Progenitor cell of endocrine pancreas (in vitro differentiated cells): ENCODE measurements at regions not wholly inside any gene's neighbourhood (a gene's known extent, or its start where the extent isn't known, plus 50 kb on each side); places are given as distances from the start of the nearest gene placed in this dataset.

Experiments
- DNase-seq: peaks from one replicate; pipeline ENCODE4 v3.0.0; 2021; ENCODE audit warnings: low spot score; ENCODE audit not compliant: unreplicated experiment
- H3K27ac Mint-ChIP-seq: 2 replicates; pipeline ENCODE4 v1.8.0; 2021; ENCODE audit warnings: mild to moderate bottlenecking, moderate library complexity, mixed read lengths
- H3K27me3 Mint-ChIP-seq: 2 replicates; pipeline ENCODE4 v1.8.0; 2021; ENCODE audit warnings: mixed read lengths
- H3K36me3 Mint-ChIP-seq: 2 replicates; pipeline ENCODE4 v1.8.0; 2022; ENCODE audit warnings: mixed read lengths; ENCODE audit not compliant: insufficient read depth
- H3K4me1 Mint-ChIP-seq: 2 replicates; pipeline ENCODE4 v1.8.0; 2021; ENCODE audit warnings: low read depth, mixed read lengths
- H3K4me3 Mint-ChIP-seq: 2 replicates; pipeline ENCODE4 v1.8.0; 2021; ENCODE audit warnings: low read depth, mild to moderate bottlenecking, moderate library complexity, mixed read lengths
- H3K9me3 Mint-ChIP-seq: 2 replicates; pipeline ENCODE4 v1.8.0; 2021; ENCODE audit warnings: low read depth, mixed read lengths
- TF ChIP-seq, protein P1 (sequence below): fragments of 200-600 bp; sonication (generic); IDR thresholded peaks from one replicate; pipeline ENCODE4 v1.5.0; 2021; ENCODE audit warnings: antibody characterized with exemption, mild to moderate bottlenecking; ENCODE audit not compliant: unreplicated experiment

DNA sequence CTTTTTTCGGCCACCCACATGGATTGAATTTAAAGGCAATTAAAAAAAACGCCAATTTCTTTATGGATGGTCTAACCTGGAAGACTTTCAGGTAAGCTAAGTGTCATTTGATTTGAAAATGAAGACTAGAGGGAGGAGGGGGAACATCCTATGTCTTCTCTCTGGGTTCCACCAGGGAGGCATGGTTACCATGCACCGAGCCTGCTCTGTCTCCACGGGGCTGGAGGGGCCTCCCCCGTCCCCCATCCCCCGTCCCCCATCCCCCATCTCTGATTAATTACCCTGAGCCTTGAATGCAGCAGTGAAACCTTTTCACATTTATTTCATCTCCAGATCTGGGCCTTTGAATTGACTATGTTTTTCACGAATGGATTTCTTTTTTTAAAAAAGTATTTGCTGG lies 135.1 kb downstream of the TLR5 start:
- peaks cover 12% of the 10 kb centered on the region for H3K36me3 Mint-ChIP-seq
- peaks cover 14% of the 10 kb centered on the region for H3K27me3 Mint-ChIP-seq
- no peak overlapping the region for H3K27ac Mint-ChIP-seq
- no peaks in the 10 kb centered on the region for H3K9me3 Mint-ChIP-seq
- no peak for DNase-seq
- no peak overlapping the region for H3K4me3 Mint-ChIP-seq
- H3K4me1 Mint-ChIP-seq: peaks cover 22% of the 10 kb centered on the region
- TF ChIP-seq, protein P1, sequence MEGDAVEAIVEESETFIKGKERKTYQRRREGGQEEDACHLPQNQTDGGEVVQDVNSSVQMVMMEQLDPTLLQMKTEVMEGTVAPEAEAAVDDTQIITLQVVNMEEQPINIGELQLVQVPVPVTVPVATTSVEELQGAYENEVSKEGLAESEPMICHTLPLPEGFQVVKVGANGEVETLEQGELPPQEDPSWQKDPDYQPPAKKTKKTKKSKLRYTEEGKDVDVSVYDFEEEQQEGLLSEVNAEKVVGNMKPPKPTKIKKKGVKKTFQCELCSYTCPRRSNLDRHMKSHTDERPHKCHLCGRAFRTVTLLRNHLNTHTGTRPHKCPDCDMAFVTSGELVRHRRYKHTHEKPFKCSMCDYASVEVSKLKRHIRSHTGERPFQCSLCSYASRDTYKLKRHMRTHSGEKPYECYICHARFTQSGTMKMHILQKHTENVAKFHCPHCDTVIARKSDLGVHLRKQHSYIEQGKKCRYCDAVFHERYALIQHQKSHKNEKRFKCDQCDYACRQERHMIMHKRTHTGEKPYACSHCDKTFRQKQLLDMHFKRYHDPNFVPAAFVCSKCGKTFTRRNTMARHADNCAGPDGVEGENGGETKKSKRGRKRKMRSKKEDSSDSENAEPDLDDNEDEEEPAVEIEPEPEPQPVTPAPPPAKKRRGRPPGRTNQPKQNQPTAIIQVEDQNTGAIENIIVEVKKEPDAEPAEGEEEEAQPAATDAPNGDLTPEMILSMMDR: no peak

DNA sequence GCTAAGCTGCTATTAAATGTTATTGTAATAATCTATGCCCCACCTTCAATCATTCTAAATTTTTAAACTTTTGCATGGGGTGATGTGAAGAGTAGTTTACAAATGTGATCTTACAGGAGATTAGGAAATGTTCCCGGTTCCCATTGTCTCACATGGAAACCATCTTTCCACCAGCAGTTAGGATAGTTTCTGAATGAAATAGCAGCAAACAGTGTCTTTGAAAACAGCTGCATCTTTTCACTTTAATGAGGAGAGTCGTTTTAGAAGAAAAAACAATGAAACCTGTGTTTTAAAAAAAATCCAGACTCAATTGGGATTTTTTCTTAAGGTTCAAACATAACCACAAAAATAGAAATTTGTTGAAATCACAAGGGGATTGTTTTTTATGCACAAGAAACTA lies 134.2 kb downstream of the TLR5 start:
- no peak overlapping the region for H3K27ac Mint-ChIP-seq
- DNase-seq: no peak
- TF ChIP-seq, protein P1: no peak
- peaks cover 9% of the 10 kb centered on the region for H3K36me3 Mint-ChIP-seq
- H3K4me1 Mint-ChIP-seq: peaks cover 29% of the 10 kb centered on the region
- H3K27me3 Mint-ChIP-seq: peaks cover 14% of the 10 kb centered on the region
- H3K9me3 Mint-ChIP-seq: no peaks in the 10 kb centered on the region
- no peak overlapping the region for H3K4me3 Mint-ChIP-seq

DNA sequence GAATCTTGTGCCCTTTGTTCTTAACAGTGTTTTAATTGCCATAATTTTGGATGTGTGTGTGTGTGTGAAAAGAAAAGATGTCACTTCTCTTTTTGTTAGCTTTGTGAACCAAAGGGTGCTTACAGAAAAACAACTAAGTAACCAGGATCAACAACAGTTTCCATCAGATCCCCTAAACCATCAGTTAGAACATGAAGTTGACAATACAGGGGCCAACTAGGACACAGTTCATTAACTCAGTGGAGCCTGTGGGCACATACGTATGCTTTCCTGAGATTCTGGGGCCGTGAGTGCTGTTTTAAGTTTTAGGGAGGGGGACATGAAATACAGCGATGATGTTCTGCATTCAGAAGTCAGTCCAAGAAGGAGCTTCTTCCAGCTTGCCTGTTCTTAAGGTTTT lies 133.6 kb downstream of the TLR5 start:
- H3K27me3 Mint-ChIP-seq: peaks cover 14% of the 10 kb centered on the region
- TF ChIP-seq, protein P1: no peak
- no peak overlapping the region for H3K4me3 Mint-ChIP-seq
- peaks cover 31% of the 10 kb centered on the region for H3K4me1 Mint-ChIP-seq
- no peak overlapping the region for H3K27ac Mint-ChIP-seq
- DNase-seq: no peak
- H3K36me3 Mint-ChIP-seq: peaks cover 8% of the 10 kb centered on the region
- H3K9me3 Mint-ChIP-seq: no peaks in the 10 kb centered on the region

DNA sequence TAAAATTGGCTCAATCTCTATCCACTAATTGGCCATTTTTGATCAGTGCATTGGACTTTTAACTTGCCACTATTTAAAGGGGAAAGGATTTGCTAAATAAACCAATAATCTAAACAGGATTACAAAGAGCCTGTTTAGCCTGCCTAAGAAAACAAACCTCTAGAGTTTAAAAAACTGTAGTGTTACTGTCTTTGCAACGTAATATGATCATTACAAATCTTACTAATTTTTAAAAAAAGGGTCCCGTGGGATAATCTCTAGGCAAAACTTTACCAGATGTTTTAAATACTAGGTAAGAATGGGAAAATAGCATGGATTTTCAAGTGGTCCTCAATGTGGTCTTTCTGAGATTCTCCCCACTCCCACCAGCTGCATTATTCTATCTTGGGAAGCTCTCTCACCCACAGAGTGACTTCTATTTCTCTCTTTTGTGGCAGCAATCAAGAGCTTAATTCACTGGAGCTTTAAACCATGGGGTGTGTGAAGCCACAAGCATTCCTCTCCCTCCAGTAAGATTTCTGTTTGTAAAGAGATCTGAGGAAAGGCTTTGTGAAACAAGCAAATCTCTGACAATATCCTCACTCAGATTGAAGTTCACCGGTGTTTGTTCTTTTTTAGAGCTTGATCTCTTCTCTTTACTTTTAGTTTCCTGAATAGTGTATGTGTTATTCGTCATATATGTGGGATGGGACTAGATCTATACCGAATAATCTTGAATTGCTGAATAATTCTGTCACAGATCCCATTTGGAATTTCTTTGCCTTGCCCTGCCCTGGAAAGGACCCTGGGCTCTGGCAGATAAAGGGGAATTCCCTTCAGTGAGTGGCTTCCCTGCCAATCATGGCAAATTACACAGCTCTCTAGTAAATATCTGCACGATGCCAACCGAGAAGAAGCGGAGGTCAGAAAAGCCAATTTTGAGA lies 132.2 kb downstream of the TLR5 start:
- H3K27me3 Mint-ChIP-seq: peaks cover 20% of the 10 kb centered on the region
- TF ChIP-seq, protein P1: no peak
- H3K4me1 Mint-ChIP-seq: peaks cover 31% of the 10 kb centered on the region
- no peak for DNase-seq
- no peaks in the 10 kb centered on the region for H3K36me3 Mint-ChIP-seq
- H3K4me3 Mint-ChIP-seq: no peak overlapping the region
- no peak overlapping the region for H3K27ac Mint-ChIP-seq
- H3K9me3 Mint-ChIP-seq: no peaks in the 10 kb centered on the region

DNA sequence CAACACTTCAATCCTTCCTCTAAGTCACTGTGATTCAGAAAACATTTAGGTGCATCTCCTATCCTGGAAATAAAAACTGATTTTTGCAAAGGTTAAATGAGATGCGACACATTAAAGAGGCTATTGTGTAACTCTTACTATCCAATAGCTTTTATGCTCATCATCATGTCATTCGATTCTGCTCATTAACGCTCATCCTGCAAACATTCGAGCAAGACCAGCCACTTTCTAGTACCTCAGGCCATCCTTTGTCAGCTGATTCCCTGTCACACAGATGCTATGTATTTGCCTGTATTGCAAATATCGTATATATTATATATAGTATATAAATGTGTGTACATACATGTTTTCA lies 131.6 kb downstream of the TLR5 start:
- Mint-ChIP-seq H3K9me3 (no peaks in the 10 kb centered on the region), H3K4me1 (peaks cover 31% of the 10 kb centered on the region), H3K27ac (no peak overlapping the region), H3K27me3 (peaks cover 25% of the 10 kb centered on the region), H3K36me3 (no peaks in the 10 kb centered on the region), H3K4me3 (no peak overlapping the region)
- DNase-seq: no peak
- TF ChIP-seq, protein P1: no peak
